OCI-LY3 (cell line): ENCODE measurements at regions not wholly inside any gene's neighbourhood (a gene's known extent, or its start where the extent isn't known, plus 50 kb on each side); places are given as distances from the start of the nearest gene placed in this dataset.

ENCODE experiments used
- H2AFZ ChIP-seq: fragments of 200-600, 300-600 bp; shearing (Covaris generic); 2 replicates; pipeline ENCODE4 v1.6.0; 2014; ENCODE audit warnings: antibody characterized with exemption, low read depth, low read length
- H3K27ac ChIP-seq: fragments of 200-600, 300-600 bp; sonication (generic); 2 replicates; pipeline ENCODE4 v1.5.1; 2014; ENCODE audit warnings: mild to moderate bottlenecking, low read length, moderate library complexity, mixed read lengths
- H3K27me3 ChIP-seq: fragments of 200-600, 300-600 bp; sonication (generic); 2 replicates; pipeline ENCODE4 v1.6.1; 2014; ENCODE audit warnings: low read depth, low read length, mixed read lengths
- H3K36me3 ChIP-seq: fragments of 200-600, 300-600 bp; sonication (generic); replicated peaks from 2 replicates; pipeline ENCODE3; 2014; ENCODE audit warnings: low read depth, low read length, mixed read lengths
- H3K4me1 ChIP-seq: fragments of 300-600, 200-600 bp; sonication (generic); 2 replicates; pipeline ENCODE4 v1.6.1; 2014; ENCODE audit warnings: low read length, mixed read lengths
- H3K4me2 ChIP-seq: fragments of 200-600, 300-600 bp; sonication (generic); 2 replicates; pipeline ENCODE4 v1.6.1; 2014; ENCODE audit warnings: low read length, mixed read lengths
- H3K4me3 ChIP-seq: fragments of 300-600, 200-600 bp; sonication (generic); 2 replicates; pipeline ENCODE4 v1.5.1; 2014; ENCODE audit warnings: antibody characterized with exemption, mild to moderate bottlenecking, low read length, moderate library complexity
- H3K79me2 ChIP-seq: fragments of 300-600, 200-600 bp; shearing (Covaris generic); 2 replicates; pipeline ENCODE4 v1.6.1; 2014; ENCODE audit warnings: mild to moderate bottlenecking, low read length, mixed read lengths
- H3K9ac ChIP-seq: fragments of 300-600, 200-600 bp; shearing (Covaris generic); 2 replicates; pipeline ENCODE4 v1.6.0; 2014; ENCODE audit warnings: mild to moderate bottlenecking, low read length, moderate library complexity
- H3K9me3 ChIP-seq: fragments of 200-600, 300-600 bp; shearing (Covaris generic); 2 replicates; pipeline ENCODE4 v1.6.1; 2014; ENCODE audit warnings: low read length, mixed read lengths; ENCODE audit not compliant: insufficient read depth
- H4K20me1 ChIP-seq: fragments of 200-600, 300-600 bp; sonication (generic); 2 replicates; pipeline ENCODE4 v1.6.1; 2016; ENCODE audit warnings: low read length, mixed read lengths; ENCODE audit not compliant: insufficient read depth
- CTCF ChIP-seq: fragments of 200-600, 300-600 bp; sonication (generic); IDR thresholded peaks from 2 replicates; pipeline ENCODE4 v1.5.1; 2014; ENCODE audit warnings: antibody characterized with exemption, low read length, low read depth
- EZH2phosphoT487 ChIP-seq: fragments of 200-600 bp; shearing (Covaris generic); IDR thresholded peaks from 2 replicates; pipeline ENCODE4 v1.6.1; 2018; ENCODE audit warnings: antibody characterized with exemption, mixed run types, low read depth

GRCh38 chr18:55166260-55166598, 207.0 kb upstream of the CCDC68 start:
- H3K9me3 ChIP-seq, result peaks cover 13% of the 10 kb centered on the region
- no peaks in the 10 kb centered on the region for H3K36me3 ChIP-seq
- peaks cover 3% of the 10 kb centered on the region; the same call in 1 of the 2 replicates for H3K4me1 ChIP-seq
- H3K27me3 ChIP-seq, result no peaks in the 10 kb centered on the region
- H3K4me2 ChIP-seq, result no peak overlapping the region
- H3K79me2 ChIP-seq, result no peaks in the 10 kb centered on the region
- H3K27ac ChIP-seq, result no peak overlapping the region
- H2AFZ ChIP-seq, result no peak overlapping the region
- TF ChIP-seq EZH2phosphoT487 (no peak), CTCF (no peak)
- no peaks in the 10 kb centered on the region for H4K20me1 ChIP-seq
- H3K9ac ChIP-seq, result no peak overlapping the region
- no peak overlapping the region for H3K4me3 ChIP-seq

DNA sequence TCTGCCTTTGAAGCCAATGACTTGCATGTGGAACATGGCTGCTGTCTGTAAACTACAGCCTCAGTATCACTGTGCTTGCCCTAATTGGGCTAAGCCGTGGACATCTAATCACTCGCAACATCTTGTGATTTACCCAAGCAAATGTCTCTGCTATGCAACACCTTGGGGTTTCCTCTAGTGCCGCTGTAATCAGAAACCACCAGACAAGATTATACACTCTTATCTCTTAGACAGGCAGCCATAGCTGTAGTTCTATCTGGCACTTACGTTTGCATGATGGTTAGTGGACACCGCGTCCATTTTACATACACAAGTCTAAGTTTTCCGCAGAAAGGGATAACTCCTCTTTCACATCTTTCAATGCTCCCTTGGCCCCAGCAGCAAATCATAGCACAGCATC, 204.3 kb upstream of the CCDC68 start:
- no peak overlapping the region for H3K27ac ChIP-seq
- no peak overlapping the region for H3K4me2 ChIP-seq
- peaks cover 4% of the 10 kb centered on the region; the same call in 1 of the 2 replicates for H3K9me3 ChIP-seq
- no peak overlapping the region for H3K4me3 ChIP-seq
- H2AFZ ChIP-seq, result no peak overlapping the region
- no peak for TF ChIP-seq EZH2phosphoT487
- no peak for TF ChIP-seq CTCF
- no peaks in the 10 kb centered on the region for H3K27me3 ChIP-seq
- H3K9ac ChIP-seq, result no peak overlapping the region
- H4K20me1 ChIP-seq, result no peaks in the 10 kb centered on the region
- no peaks in the 10 kb centered on the region for H3K79me2 ChIP-seq
- H3K36me3 ChIP-seq, result no peaks in the 10 kb centered on the region
- peaks cover 3% of the 10 kb centered on the region; the same call in 1 of the 2 replicates for H3K4me1 ChIP-seq

- no peak overlapping the region for H3K4me2 ChIP-seq
- H3K4me1 ChIP-seq, result peaks cover 3% of the 10 kb centered on the region; the same call in 1 of the 2 replicates
- no peak overlapping the region for H3K9ac ChIP-seq
- H2AFZ ChIP-seq, result no peak overlapping the region
- no peak for TF ChIP-seq EZH2phosphoT487
- H3K9me3 ChIP-seq, result no peaks in the 10 kb centered on the region; the same call in 1 of the 2 replicates
- H3K36me3 ChIP-seq, result no peaks in the 10 kb centered on the region
- H4K20me1 ChIP-seq, result no peaks in the 10 kb centered on the region
- no peak overlapping the region for H3K4me3 ChIP-seq
- H3K27me3 ChIP-seq, result no peaks in the 10 kb centered on the region
- no peaks in the 10 kb centered on the region for H3K79me2 ChIP-seq
- H3K27ac ChIP-seq, result no peak overlapping the region
Measured at GRCh38 chr18:55161916-55162315, 202.7 kb upstream of the CCDC68 start.

GRCh38 chr18:55159027-55159426, 199.8 kb upstream of the CCDC68 start:
- Histone ChIP-seq H3K27me3 (no peaks in the 10 kb centered on the region), H4K20me1 (no peaks in the 10 kb centered on the region), H3K27ac (no peak overlapping the region), H2AFZ (no peak overlapping the region), H3K4me2 (no peak overlapping the region), H3K9me3 (no peaks in the 10 kb centered on the region; the same call in 1 of the 2 replicates), H3K79me2 (no peaks in the 10 kb centered on the region), H3K9ac (no peak overlapping the region), H3K36me3 (no peaks in the 10 kb centered on the region), H3K4me3 (no peak overlapping the region), H3K4me1 (no peaks in the 10 kb centered on the region)
- TF ChIP-seq CTCF, result no peak
- no peak for TF ChIP-seq EZH2phosphoT487

DNA sequence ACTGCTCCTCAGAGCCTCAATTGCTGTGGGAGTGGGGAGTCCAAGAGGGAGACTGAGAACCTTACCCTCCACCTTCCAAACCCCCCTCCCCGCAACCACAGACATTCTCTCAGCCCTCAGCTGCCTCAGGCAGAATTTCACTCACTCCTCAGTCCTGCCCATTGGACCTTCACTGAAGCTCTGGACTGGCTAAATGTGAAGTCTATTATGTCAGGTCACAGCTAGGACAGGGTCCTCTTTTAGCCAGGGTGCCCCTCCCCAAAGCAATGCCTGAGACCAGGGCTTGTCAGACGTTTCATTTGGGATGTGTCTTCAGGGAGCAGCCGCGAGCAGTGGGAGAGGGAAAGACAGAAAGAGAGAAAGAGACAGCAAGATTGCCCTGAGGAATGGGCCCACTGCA, 199.3 kb upstream of the CCDC68 start:
- no peak overlapping the region for H3K27ac ChIP-seq
- H3K79me2 ChIP-seq, result no peaks in the 10 kb centered on the region
- H3K9me3 ChIP-seq, result no peaks in the 10 kb centered on the region; the same call in 1 of the 2 replicates
- H3K27me3 ChIP-seq, result no peaks in the 10 kb centered on the region
- no peaks in the 10 kb centered on the region for H3K36me3 ChIP-seq
- H3K4me2 ChIP-seq, result no peak overlapping the region
- no peak for TF ChIP-seq CTCF
- no peak for TF ChIP-seq EZH2phosphoT487
- no peak overlapping the region for H3K4me3 ChIP-seq
- H3K4me1 ChIP-seq, result no peaks in the 10 kb centered on the region
- no peaks in the 10 kb centered on the region for H4K20me1 ChIP-seq
- H2AFZ ChIP-seq, result no peak overlapping the region
- H3K9ac ChIP-seq, result no peak overlapping the region
